ENCODE measurements at regions not wholly inside any gene's neighbourhood (a gene's known extent, or its start where the extent isn't known, plus 50 kb on each side); places are given as distances from the start of the nearest gene placed in this dataset.

GRCh38 chr2:23241121-23241520 lies 143.9 kb upstream of the KLHL29 start:
- peak in 1 of 2 experiments; percentile 2 for DNase-seq

- no peak for DNase-seq
These were observed 143.3 kb upstream of the KLHL29 start for GRCh38 chr2:23241611-23242245.

DNA sequence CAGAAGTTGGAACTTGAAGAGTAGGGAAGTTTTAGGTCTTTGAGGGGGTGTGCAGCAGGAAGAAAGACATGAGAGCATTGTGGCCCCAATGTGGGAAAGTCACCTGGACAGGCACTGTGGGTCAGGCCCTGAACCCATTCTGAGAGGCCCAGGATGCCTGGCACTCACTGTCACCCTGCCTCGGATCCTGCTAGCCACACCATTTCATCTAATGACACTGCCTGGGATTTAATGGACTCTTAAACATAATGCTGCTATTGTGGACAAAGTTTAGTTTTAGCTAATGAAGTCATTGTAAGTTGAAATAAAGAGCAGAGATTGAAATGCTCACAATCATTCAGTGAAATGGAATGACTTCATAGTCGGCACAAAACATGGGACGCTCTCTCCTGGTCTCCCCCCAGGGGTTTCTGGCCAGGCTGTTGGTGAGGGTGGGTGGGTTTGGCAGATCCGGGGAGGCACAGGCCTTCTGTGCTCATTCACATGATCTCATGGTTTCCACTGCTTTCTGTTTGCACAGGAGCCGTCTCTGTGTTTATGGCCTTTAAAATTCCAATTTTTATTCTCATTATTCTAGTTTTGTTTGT lies 141.8 kb upstream of the KLHL29 start:
- no peak for DNase-seq

DNA sequence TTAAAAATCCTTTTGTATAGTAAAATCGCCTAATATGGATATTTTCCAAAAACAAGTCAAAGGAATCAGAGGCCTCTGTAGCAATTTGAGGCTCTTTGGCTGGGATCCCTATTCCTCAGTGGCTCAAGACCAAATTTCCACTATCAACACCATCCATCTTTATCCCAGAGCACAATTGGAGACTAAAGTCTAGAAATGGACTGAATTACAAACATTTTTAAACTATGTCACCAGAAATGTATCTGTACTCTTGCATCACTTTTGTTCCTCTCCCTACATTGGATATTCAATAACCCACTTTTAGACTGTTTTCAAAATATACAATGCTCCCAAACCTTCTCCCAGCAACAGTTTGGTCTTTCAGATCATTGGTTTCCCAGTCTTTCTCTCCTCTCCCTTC lies 140.4 kb upstream of the KLHL29 start:
- DNase-seq = no peak

GRCh38 chr2:23246992-23247683 lies 137.8 kb upstream of the KLHL29 start:
- no peak for DNase-seq

DNA sequence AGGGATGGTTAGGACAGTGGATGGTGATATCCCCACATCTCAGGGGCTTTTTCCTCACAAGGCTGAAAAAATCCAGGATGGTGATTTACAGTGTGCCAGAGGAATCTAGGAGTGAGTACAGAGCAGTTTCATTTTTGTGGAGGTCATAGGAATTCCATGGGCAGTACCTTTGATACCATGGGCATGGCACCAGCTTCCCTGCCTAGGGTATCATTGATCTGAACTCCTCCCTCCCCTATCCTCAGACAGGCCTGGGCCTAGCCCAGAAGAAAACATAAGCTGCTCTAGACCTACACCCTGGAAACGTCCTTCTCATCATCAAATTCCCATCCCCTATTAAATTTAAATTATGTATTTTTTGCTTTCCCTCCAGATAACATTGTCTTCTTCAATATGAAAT lies 136.3 kb upstream of the KLHL29 start:
- no peak for DNase-seq

GRCh38 chr2:23249348-23249747 lies 135.6 kb upstream of the KLHL29 start:
- DNase-seq = no peak

- no peak for DNase-seq
These were observed 134.6 kb upstream of the KLHL29 start for GRCh38 chr2:23250371-23250770.

- DNase-seq = no peak
These were observed 128.3 kb upstream of the KLHL29 start for GRCh38 chr2:23256643-23257042.

GRCh38 chr2:23260621-23261020 lies 124.4 kb upstream of the KLHL29 start:
- no peak for DNase-seq

GRCh38 chr2:23268467-23269263 lies 116.3 kb upstream of the KLHL29 start:
- no peak for DNase-seq

GRCh38 chr2:23269747-23270146 lies 115.2 kb upstream of the KLHL29 start:
- DNase-seq = no peak

GRCh38 chr2:23270810-23271209 lies 114.2 kb upstream of the KLHL29 start:
- DNase-seq = no peak

- DNase-seq = no peak
These were observed 113.7 kb upstream of the KLHL29 start for GRCh38 chr2:23271230-23271629.

DNA sequence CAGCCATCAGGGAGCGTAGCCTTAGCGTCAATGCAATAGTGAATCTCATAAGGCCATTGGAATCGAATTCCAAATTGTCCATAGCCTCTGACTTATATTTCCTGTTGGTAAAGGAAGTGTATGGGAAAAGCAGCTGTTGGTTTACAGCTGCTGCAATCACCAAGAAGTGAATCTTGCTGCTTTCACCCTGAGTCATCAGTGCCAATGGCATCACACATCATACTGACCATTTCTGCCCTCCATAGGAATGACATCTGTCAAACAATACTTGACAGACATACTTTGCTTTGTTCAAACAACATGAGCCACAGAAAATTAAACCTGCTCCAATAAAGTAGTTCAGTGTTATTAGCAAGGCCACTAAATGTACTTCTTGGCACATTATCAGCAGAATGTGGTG lies 111.2 kb upstream of the KLHL29 start:
- DNase-seq = no peak

DNA sequence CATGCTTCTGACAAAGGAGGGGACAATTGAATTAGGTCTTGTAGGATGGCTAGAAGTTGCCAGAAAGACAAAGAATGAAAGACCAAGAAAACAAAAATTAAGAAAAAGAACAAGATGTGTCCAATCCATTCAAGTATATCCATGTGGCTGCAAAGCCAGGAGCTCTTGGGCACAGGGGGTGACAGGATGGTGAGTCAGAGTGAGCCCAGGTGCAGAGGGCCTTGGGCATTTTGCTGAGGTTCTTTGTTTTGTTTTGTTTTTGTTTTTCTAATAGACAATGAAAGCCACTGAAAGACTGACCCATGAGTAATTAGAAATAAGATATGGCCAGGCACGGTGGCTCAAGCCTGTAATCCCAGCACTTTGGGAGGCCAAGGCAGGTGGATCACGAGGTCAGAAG lies 104.6 kb upstream of the KLHL29 start:
- no peak for DNase-seq

DNA sequence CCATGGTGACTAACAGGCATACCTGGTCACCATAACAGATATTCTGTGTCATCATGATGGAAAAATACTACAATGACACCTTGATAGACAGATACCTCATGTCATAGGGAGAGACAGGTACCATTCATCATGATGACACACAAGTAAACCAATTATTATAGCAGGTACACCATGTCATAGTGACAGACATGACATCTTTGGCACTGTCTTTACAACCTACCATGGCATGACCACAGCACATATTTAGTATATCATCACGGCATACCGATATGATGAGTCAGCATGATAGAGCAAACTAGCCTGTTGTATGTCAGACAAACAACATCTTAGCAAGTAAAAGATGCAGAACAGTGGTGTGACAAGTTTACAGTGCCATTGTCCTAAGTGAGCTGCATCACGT lies 101.3 kb upstream of the KLHL29 start:
- DNase-seq = no peak

- DNase-seq = no peak
These were observed 99.7 kb upstream of the KLHL29 start for GRCh38 chr2:23285091-23285800.

GRCh38 chr2:23286031-23286757 lies 98.8 kb upstream of the KLHL29 start:
- no peak for DNase-seq

GRCh38 chr2:23286758-23287704 lies 97.9 kb upstream of the KLHL29 start:
- no peak for DNase-seq

DNA sequence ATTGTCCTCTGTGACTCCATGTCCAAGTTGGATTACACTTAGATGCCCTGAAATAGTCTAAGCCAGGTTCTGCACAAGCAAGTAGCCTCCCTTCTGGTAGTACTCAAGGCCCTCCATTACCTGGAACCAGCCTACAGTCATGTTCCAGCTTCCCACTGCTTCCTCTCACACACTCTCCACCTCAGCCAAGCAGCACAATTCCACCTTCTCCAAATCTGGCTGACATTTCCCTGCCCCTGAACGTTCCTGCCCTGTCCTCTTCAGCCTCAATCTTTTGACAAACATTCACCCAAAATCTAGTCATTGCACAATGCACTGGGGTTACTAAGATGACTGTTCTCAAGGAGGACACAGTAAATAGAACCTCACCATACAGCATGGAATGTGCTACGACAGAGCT lies 95.3 kb upstream of the KLHL29 start:
- no peak for DNase-seq
